HG02981 (cell line): ENCODE measurements at regions not wholly inside any gene's neighbourhood (a gene's known extent, or its start where the extent isn't known, plus 50 kb on each side); places are given as distances from the start of the nearest gene placed in this dataset.

Experiments used
- ATAC-seq: cut with Tn5 transposase; IDR thresholded peaks from one replicate; pipeline ENCODE4 v1.9.1; 2021; ENCODE audit warnings: mild to moderate bottlenecking, moderate library complexity; ENCODE audit not compliant: unreplicated experiment

- ATAC-seq: no peak
These were observed 342.8 kb downstream of the PPARGC1A start for GRCh38 chr4:23547096-23547495.

DNA sequence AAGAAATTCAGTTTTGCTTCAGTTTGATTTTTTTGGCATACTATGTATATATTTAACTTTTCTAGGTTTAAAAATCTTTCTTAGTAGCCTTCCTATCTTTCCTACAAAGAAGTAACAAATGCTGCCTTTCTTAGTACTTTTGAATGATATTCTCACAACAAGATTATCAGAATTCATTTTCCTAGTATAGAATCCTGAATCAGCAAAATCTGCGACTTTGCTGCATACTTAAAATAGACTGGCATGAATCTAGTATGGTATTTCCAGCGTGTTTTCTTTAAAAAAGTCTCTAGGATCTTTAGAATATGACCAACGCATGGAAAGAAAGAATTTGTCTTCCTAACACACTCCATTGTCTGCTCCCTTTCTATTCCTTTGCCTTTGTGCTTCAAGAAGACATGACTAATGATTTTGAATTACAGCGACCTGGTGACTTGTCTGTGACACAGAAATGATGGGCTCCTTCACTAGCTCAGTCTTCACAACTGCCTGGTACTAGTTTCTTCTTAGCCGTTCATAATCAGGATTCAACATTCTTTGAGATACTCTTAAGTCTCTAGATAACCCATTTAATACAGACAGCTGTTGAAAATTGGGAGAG is 349.8 kb downstream of the PPARGC1A start:
- no peak for ATAC-seq

GRCh38 chr4:23533859-23534258 is 356.0 kb downstream of the PPARGC1A start:
- no peak for ATAC-seq

DNA sequence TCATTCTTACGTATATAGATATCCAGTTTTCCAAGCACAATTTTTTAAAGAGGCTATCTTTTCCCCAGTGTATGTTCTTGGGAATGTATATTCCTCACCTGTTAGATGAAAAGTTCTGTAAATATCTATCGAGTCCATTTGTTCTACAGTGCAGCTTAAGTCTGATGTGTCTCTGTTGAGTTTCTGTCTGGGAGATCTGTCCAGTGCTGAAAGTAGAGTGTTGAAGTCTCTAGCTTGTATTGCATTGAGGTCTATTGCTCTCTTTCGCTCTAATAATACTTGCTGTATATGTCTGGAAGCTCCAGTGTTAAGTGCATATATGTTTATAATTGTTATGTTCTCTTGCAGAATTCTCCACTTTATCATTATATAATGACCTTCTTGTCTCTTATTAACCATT is 373.1 kb downstream of the PPARGC1A start:
- no peak for ATAC-seq

DNA sequence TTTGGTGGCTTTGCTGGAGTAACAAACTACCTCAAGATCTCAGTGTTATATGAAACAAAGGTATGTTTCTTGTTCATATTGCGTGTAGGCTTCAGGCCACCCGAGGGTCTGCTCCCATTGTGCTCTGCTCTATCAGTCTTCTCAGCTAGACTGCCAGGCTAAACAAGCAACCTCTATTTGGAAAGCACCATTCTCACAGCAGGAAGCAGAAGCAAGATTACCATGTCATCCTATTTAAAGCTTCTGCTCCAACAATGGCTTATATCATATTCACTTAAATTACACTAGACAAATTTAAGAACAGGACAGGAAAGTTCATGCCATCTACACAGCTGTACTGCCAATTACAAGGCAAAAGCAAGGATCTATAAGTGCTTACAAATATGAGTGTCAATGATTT is 385.8 kb downstream of the PPARGC1A start:
- ATAC-seq: no peak

- no peak for ATAC-seq
These were observed 388.9 kb downstream of the PPARGC1A start for GRCh38 chr4:23500894-23501449.

DNA sequence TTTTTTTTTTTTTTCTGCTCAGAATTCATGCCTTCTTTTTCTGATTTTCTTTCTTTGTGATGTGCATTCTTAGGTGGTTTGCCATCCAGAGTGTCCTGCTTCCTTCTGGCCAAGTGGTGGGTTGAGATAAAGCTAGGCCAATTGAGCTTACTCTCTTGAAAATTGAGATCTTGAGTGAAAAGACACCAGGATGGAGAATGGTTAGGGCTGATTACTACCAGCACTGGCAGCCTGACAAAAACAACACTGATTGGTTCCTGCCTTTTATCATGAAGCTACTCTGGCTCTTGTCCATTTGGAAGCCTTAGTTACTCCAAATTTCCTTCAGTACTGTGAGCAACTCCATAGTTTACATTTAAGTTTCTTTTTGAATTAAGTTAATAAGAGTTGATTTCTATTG is 404.0 kb downstream of the PPARGC1A start:
- no peak for ATAC-seq

GRCh38 chr4:23484689-23485088 is 405.2 kb downstream of the PPARGC1A start:
- ATAC-seq: no peak

DNA sequence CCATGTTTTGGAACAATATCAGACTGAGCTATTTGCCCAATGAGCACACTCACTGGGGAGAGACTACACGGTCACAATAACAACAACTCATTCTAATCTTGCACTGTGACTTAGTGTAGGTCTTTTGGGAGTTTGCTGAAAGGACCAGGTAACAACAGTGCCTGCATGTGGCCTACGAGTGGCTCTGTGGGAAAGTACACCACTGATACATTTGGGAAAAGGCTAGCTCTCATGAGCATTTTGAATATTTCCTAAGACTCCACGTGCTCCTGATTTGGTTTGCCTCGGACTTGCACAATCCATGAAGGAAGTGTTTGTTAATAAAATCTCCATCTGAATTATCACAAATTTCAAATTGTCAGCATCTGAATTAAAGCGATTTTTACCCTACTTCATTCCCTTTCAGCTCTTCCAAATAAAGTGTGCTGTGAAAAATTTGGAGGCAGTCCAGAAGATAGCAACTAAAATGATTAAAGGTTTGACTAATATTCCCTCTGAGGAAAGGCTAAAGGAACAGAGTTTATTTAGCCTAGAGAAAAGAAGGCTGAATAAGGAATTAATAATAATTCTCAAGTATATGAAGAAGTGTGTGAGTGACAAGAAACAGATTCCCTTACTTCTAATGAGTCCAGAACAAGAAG is 406.4 kb downstream of the PPARGC1A start:
- ATAC-seq: no peak

DNA sequence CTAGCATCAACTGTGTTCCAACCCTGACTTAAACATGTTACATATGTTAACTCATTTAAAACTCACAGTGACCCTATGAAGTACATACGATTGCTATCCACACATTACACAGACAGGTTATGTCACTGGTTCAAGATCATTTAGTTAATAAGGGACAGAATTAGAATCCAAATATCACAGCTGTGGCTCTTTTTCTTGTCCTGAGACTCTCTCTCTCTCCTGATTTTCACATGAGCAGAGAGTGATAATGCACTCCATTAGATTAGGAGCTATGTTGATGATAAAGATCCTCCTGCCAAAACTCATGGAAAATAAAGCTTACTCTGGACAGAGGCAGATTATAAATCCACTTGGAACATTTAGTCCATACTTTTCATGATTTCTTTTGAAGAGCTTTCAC is 408.3 kb downstream of the PPARGC1A start:
- ATAC-seq: no peak

DNA sequence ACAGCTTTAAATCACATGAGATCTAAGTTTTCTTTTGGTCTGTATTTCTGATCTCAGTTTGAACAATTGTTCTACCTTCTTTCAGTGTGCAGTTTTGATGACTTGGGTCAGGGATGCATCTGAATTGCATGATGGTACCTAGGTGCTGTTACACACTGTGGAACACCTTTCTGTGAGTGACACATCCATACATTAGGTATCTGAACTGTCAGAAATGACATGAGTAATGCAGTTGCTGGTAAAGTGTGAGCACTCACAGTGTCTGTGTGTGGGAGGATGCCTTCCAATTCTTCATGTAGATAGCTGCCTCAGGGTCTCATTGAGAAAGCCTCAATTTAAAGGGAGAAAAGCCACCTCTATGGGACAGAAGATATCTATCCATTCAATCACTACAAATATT is 411.9 kb downstream of the PPARGC1A start:
- ATAC-seq: no peak

- no peak for ATAC-seq
These were observed 413.2 kb downstream of the PPARGC1A start for GRCh38 chr4:23476515-23477090.

DNA sequence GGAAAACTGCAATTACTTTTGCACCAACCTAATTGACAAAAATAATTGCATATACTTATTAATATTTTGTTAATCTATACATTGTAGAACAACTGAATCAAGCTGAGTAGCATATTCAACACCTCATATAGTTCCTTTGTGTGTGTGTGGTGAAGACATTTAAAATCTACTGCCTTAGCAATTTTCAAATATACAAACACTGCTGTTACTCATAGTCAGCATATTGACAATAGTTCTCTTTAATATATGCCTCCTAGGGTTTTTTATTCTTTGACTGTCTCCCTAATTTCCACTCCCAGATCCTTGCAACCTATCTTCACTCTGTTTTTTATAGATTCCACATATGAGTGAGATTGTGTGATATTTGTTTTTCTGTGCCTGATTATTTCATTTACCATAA is 426.8 kb downstream of the PPARGC1A start:
- ATAC-seq: no peak

- ATAC-seq: no peak
These were observed 431.8 kb downstream of the PPARGC1A start for GRCh38 chr4:23458054-23458453.

GRCh38 chr4:23456864-23457263 is 433.0 kb downstream of the PPARGC1A start:
- ATAC-seq: no peak

DNA sequence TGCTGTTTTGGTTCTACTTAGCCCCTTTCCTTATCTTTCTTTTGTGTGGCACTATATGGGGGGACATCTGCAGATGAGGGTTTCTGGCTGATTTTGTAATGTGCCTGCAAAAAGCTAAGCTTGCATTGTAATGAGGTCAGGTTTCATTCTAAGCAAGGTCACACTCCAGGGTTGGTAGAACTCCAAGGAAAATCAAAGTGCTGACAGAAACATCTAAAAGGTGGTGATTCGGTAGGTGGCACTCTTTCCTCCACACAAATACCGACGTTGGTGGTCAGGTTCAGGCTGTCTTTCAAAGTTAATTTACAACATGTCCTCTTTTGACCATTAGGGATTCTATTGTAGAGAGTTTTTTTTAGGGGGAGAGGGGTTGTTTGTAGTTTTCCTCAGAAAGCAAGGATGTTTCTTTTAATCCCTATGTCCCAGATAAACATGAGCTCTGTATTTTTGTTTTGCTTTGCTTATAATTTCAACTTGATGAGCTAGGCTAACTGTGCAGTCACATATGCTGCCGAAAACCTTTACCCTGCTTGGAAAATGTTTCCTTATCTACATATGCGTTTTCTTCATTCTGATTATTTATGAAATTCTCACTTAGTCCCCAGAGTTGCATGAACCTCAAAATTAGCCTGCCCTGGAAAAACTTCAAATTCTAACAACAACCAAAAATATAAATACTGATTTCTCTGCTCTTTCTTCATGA is 434.2 kb downstream of the PPARGC1A start:
- ATAC-seq: no peak

GRCh38 chr4:23441530-23442069 is 448.2 kb downstream of the PPARGC1A start:
- ATAC-seq: no peak

DNA sequence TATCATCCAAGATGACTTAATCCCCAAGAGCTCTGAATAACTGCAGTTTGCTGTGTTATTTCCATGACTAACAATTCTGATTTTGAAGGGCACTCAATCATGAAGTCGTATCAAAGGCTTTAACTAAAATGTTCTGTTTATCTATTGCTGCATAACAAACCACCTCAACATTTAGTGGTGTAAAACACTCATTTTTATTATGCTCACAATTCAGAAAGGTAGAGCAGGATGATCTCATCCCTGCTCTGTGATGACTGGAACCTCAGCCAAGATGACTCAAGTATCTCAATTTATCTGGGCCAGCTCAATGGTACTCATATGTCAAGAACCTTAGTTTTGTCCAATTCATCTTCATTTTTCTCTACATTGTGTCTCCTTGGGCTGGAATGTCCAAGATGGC is 451.1 kb downstream of the PPARGC1A start:
- no peak for ATAC-seq

GRCh38 chr4:23429497-23429896 is 460.4 kb downstream of the PPARGC1A start:
- ATAC-seq: no peak

DNA sequence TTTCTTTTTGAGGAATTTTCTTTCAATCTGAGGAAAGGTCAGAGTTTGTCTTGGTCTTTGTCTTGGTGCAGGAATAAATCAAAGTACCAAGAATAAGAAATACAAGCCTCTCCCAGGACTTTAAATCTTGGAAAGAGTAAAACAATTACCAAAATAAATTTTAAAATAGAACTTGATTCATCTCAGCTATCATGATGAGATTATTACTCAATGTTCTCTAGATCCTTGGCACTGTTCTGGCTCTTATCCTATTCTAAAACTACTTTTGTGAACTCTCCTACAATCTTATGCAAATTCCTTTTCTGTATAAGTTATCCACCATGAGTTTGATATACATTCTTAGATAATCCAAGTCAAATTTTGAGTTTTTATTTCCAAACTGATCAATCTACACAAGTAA is 464.3 kb downstream of the PPARGC1A start:
- no peak for ATAC-seq

GRCh38 chr4:23423540-23423939 is 466.3 kb downstream of the PPARGC1A start:
- ATAC-seq: no peak
